ENCODE measurements at regions not wholly inside any gene's neighbourhood (a gene's known extent, or its start where the extent isn't known, plus 50 kb on each side); places are given as distances from the start of the nearest gene placed in this dataset.
"Not testable (repeated sequence)": the region's sequence is repeated elsewhere in the genome, so short reads cannot be mapped to it uniquely, and the experiment has no call there.

GRCh38 chr3:159654183-159655134, 334.2 kb upstream of the IL12A start:
- DNase-seq (ENCODE audit: low spot score), result no peak

- no peak for DNase-seq (ENCODE audit: low spot score)
These were observed 333.4 kb upstream of the IL12A start for GRCh38 chr3:159655202-159655601.

GRCh38 chr3:159657176-159657575, 331.5 kb upstream of the IL12A start:
- DNase-seq (ENCODE audit: low spot score), result no peak

GRCh38 chr3:159657629-159658028, 331.0 kb upstream of the IL12A start:
- DNase-seq (ENCODE audit: low spot score), result no peak

- DNase-seq (ENCODE audit: low spot score), result no peak
These were observed 328.3 kb upstream of the IL12A start for GRCh38 chr3:159660326-159660725.

GRCh38 chr3:159660901-159661300, 327.7 kb upstream of the IL12A start:
- DNase-seq (ENCODE audit: low spot score), result no peak

GRCh38 chr3:159662549-159662948, 326.1 kb upstream of the IL12A start:
- DNase-seq (ENCODE audit: low spot score), result no peak

GRCh38 chr3:159664006-159664405, 324.6 kb upstream of the IL12A start:
- DNase-seq (ENCODE audit: low spot score), result no peak

- no peak for DNase-seq (ENCODE audit: low spot score)
These were observed 324.0 kb upstream of the IL12A start for GRCh38 chr3:159664653-159665052.

- DNase-seq (ENCODE audit: low spot score), result no peak
These were observed 321.4 kb upstream of the IL12A start for GRCh38 chr3:159667261-159667660.

GRCh38 chr3:159668461-159668860, 320.2 kb upstream of the IL12A start:
- DNase-seq (ENCODE audit: low spot score), result no peak

- peak; percentile 20 for DNase-seq (ENCODE audit: low spot score)
These were observed 319.6 kb upstream of the IL12A start for GRCh38 chr3:159668990-159669476.

GRCh38 chr3:159669766-159670165, 318.9 kb upstream of the IL12A start:
- DNase-seq (ENCODE audit: low spot score), result no peak

- DNase-seq (ENCODE audit: low spot score), result no peak
These were observed 315.6 kb upstream of the IL12A start for GRCh38 chr3:159672728-159673688.

GRCh38 chr3:159674583-159674982, 314.1 kb upstream of the IL12A start:
- DNase-seq (ENCODE audit: low spot score), result no peak

- no peak for DNase-seq (ENCODE audit: low spot score)
These were observed 313.4 kb upstream of the IL12A start for GRCh38 chr3:159675285-159675684.

- DNase-seq (ENCODE audit: low spot score), result no peak
These were observed 308.7 kb upstream of the IL12A start for GRCh38 chr3:159679900-159680299.

- not testable (repeated sequence) for DNase-seq (ENCODE audit: low spot score)
These were observed 306.9 kb upstream of the IL12A start for GRCh38 chr3:159681717-159682116.

GRCh38 chr3:159685801-159686200, 302.8 kb upstream of the IL12A start:
- DNase-seq (ENCODE audit: low spot score), result no peak

GRCh38 chr3:159693226-159693625, 295.4 kb upstream of the IL12A start:
- no peak for DNase-seq (ENCODE audit: low spot score)

- DNase-seq (ENCODE audit: low spot score), result peak; percentile 28
These were observed 276.9 kb upstream of the IL12A start for GRCh38 chr3:159711560-159712333.

All from mucosa of gallbladder (tissue), 1 donor.